ENCODE measurements at regions not wholly inside any gene's neighbourhood (a gene's known extent, or its start where the extent isn't known, plus 50 kb on each side); places are given as distances from the start of the nearest gene placed in this dataset.

DNA sequence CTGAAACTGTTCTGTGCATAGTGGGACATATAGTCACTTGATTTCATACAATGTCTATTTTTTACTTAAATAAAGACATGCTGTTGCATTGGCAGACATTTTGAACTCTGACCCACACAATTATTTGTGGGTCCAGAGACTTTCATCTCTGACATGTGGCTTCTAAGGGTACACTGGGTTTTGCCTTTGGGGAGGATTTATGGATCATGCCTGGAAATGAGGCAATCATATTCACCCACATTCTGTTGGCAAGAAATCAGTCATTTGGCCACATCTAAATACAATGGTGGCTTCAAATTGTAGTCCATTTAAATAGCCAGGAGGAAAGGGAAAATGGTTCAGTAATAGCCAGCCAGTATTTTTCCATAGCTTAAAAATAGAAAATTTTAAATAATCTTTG, 238.3 kb upstream of the KLF12 start:
- Mint-ChIP-seq H3K36me3 (no peaks in the 10 kb centered on the region), H3K27me3 (ENCODE audit: low read depth) (no peaks in the 10 kb centered on the region), H3K27ac (no peak overlapping the region), H3K9me3 (no peaks in the 10 kb centered on the region), H3K4me1 (no peaks in the 10 kb centered on the region), H3K4me3 (no peak overlapping the region)
- no peak for DNase-seq (ENCODE audit: low spot score in 2 of 2, unreplicated experiment in 2 of 2)
- TF ChIP-seq, protein P1, sequence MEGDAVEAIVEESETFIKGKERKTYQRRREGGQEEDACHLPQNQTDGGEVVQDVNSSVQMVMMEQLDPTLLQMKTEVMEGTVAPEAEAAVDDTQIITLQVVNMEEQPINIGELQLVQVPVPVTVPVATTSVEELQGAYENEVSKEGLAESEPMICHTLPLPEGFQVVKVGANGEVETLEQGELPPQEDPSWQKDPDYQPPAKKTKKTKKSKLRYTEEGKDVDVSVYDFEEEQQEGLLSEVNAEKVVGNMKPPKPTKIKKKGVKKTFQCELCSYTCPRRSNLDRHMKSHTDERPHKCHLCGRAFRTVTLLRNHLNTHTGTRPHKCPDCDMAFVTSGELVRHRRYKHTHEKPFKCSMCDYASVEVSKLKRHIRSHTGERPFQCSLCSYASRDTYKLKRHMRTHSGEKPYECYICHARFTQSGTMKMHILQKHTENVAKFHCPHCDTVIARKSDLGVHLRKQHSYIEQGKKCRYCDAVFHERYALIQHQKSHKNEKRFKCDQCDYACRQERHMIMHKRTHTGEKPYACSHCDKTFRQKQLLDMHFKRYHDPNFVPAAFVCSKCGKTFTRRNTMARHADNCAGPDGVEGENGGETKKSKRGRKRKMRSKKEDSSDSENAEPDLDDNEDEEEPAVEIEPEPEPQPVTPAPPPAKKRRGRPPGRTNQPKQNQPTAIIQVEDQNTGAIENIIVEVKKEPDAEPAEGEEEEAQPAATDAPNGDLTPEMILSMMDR (IDR thresholded peaks at IDR 0.05; ENCODE audit: unreplicated experiment) = no peak

DNA sequence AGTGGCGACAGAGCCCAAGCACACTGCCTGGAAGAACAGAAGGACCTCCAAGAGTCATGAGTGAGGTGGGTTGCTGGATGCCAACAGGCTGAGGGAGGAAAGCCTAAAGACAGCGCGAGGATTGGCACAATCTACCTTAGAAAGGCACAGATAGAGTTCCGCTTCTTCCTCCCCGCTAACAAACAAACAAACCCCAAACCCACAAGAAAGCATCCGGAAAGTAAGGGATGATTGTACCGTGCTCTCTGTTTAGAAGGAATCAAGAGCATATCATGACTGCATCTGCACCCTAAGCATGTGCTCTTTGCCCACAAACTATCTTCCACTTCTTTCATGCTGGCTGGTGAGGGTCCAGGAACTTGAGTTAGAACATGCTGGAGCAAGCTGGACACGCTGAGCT, 233.0 kb upstream of the KLF12 start:
- Mint-ChIP-seq H3K4me1 (no peaks in the 10 kb centered on the region), H3K4me3 (no peak overlapping the region), H3K27me3 (ENCODE audit: low read depth) (no peaks in the 10 kb centered on the region), H3K9me3 (no peaks in the 10 kb centered on the region), H3K27ac (no peak overlapping the region), H3K36me3 (no peaks in the 10 kb centered on the region)
- TF ChIP-seq, protein P1 (IDR thresholded peaks at IDR 0.05; ENCODE audit: unreplicated experiment) = no peak
- no peak for DNase-seq (ENCODE audit: low spot score in 2 of 2, unreplicated experiment in 2 of 2)

DNA sequence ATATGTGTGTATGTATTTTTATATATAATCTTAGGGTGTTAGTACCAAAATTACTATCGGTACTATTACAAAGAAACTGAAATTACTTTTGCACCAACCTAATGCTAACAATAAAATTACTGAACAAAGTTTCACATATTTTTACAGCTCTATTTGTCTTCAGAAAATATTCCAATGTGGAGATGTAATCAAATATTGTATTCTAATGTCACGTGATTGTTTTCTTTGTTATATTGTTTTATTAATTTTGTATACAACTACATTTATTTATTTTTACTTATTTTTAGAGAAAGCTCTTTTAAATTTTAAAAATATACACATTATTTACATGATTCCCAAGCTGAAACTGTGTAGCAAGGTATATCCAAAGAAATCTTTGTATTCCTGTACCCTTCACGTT, 227.1 kb upstream of the KLF12 start:
- H3K4me3 Mint-ChIP-seq = no peak overlapping the region
- no peak overlapping the region for H3K27ac Mint-ChIP-seq
- TF ChIP-seq, protein P1 (IDR thresholded peaks at IDR 0.05; ENCODE audit: unreplicated experiment) = no peak
- H3K4me1 Mint-ChIP-seq = peaks cover 6% of the 10 kb centered on the region
- no peaks in the 10 kb centered on the region for H3K27me3 Mint-ChIP-seq (ENCODE audit: low read depth)
- H3K9me3 Mint-ChIP-seq = no peaks in the 10 kb centered on the region
- no peak for DNase-seq (ENCODE audit: low spot score in 2 of 2, unreplicated experiment in 2 of 2)
- no peaks in the 10 kb centered on the region for H3K36me3 Mint-ChIP-seq

DNA sequence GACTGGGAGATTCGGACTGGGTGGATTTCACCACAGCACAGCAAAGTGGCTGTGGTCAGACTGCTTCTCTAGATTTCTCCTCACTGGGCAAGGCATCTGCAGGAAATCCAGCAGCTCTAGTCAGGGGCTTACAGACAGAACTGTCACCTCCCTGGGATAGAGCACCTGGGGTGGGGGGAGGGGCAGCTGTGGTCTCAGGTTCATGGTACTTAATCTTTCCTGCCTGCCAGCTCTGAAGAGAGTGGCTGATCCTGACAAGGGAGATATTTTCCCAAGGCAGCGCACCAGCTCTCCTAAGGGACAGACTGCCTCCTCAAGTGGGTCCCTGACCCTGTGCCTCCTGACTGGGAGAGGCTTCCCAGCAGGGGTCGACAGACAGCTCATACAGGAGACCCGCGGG, 212.8 kb upstream of the KLF12 start:
- Mint-ChIP-seq H3K27me3 (ENCODE audit: low read depth) (no peaks in the 10 kb centered on the region), H3K27ac (no peak overlapping the region), H3K4me1 (no peaks in the 10 kb centered on the region), H3K36me3 (no peaks in the 10 kb centered on the region), H3K4me3 (no peak overlapping the region), H3K9me3 (peaks cover 50% of the 10 kb centered on the region)
- no peak for DNase-seq (ENCODE audit: low spot score in 2 of 2, unreplicated experiment in 2 of 2)
- TF ChIP-seq, protein P1 (IDR thresholded peaks at IDR 0.05; ENCODE audit: unreplicated experiment) = no peak

DNA sequence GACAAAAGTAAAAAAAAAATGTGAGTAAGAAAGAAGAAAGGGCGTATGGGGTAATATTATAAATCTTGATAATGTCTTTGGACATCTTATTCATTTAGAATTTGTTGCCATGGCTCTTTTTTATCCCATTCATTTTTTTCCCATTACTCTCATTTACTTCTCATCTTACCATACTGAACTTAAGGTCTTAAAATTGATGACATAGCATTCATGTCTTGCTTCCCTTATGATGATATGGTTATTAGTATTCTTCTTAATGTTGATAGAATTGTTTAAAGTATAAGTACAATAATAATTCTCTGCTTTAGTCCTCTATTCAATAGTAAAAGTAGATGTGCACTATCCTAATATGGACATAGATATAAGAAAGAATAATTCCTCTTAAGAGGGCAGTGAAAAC, 204.1 kb upstream of the KLF12 start:
- Mint-ChIP-seq H3K27me3 (ENCODE audit: low read depth) (peaks cover 7% of the 10 kb centered on the region), H3K27ac (no peak overlapping the region), H3K36me3 (no peaks in the 10 kb centered on the region), H3K9me3 (peaks cover 24% of the 10 kb centered on the region), H3K4me1 (no peaks in the 10 kb centered on the region), H3K4me3 (no peak overlapping the region)
- TF ChIP-seq, protein P1 (IDR thresholded peaks at IDR 0.05; ENCODE audit: unreplicated experiment) = no peak
- DNase-seq (ENCODE audit: low spot score in 2 of 2, unreplicated experiment in 2 of 2) = no peak

DNA sequence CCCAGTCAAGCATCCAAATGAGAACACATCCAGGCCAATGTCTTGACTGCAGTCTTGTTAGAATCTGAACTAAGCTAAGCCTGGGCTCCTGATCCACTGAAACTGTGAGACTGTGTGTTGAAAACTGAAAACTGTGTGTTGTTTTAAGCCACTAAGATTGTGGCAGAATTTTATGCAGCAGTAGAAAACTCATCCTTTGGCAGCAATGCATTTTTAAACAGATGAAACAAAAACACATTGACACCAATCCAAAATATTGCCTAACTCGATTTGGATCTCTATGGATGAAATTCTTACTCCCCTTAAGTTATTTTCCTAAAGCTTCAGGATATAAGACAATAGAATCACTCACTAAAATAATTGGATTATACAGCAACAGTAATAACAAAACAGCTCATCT, 202.3 kb upstream of the KLF12 start:
- H3K36me3 Mint-ChIP-seq = no peaks in the 10 kb centered on the region
- H3K4me1 Mint-ChIP-seq = no peaks in the 10 kb centered on the region
- DNase-seq (ENCODE audit: low spot score in 2 of 2, unreplicated experiment in 2 of 2) = no peak
- no peak overlapping the region for H3K27ac Mint-ChIP-seq
- TF ChIP-seq, protein P1 (IDR thresholded peaks at IDR 0.05; ENCODE audit: unreplicated experiment) = no peak
- peaks cover 5% of the 10 kb centered on the region for H3K27me3 Mint-ChIP-seq (ENCODE audit: low read depth)
- H3K4me3 Mint-ChIP-seq = no peak overlapping the region
- H3K9me3 Mint-ChIP-seq = peaks cover 11% of the 10 kb centered on the region
